H7 (cell line): ENCODE measurements at regions not wholly inside any gene's neighbourhood (a gene's known extent, or its start where the extent isn't known, plus 50 kb on each side); places are given as distances from the start of the nearest gene placed in this dataset.

ENCODE experiments used
- DNase-seq: peaks from one replicate; pipeline ENCODE4 v3.0.0; 2012
- H3K27me3 ChIP-seq: 2 replicates; pipeline ENCODE4 v1.6.0; 2011; ENCODE audit warnings: mild to moderate bottlenecking, low read length; ENCODE audit not compliant: control insufficient read depth, insufficient read depth
- H3K36me3 ChIP-seq: replicated peaks from 2 replicates; pipeline ENCODE4 v1.5.1; 2011; ENCODE audit warnings: low read length; ENCODE audit not compliant: control insufficient read depth, insufficient read depth
- H3K4me3 ChIP-seq: 2 replicates; pipeline ENCODE4 v1.5.1; 2011; ENCODE audit warnings: low read depth, mild to moderate bottlenecking, control low read depth, low read length, moderate library complexity; ENCODE audit not compliant: insufficient read depth

DNA sequence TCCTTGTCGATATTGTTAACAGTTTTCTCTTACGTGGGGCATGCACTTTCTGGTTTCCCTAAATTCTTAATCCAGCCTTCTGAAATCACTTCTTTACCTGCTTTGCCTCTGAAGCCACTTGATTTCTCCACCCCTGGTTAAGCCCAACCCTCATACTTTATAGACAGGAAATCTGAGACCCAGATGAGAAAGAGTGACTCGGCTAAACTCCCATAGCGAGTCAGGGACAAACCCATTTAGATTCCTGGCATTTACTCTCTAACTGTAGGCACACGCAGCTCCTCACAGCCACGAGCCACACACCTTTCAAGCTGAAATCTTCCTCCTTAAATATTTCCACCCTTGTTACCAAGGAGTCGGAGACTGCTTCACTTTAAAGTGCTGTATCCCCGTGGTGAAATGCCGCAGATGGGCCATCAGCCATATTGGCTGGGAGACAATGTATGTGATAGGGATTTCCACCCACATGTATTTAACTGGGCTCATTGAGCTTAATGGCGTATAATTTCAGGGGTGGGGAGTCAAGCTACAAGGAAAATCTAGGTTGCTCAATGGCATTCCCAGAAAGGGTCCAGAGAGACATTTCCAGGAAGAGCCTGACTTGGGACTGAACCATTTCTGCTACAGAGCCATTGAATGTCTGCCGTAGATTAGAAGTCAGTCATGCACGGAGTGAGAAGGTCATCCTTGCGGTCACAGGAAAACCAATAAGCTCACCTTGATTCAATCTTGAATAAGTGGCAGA is 49.9 kb upstream of the GRK3 start:
- peak; percentile 39 for DNase-seq
- H3K27me3 ChIP-seq = no peaks in the 10 kb centered on the region

More for the DNA sequence above, 49.9 kb upstream of the GRK3 start:
- H3K4me3 ChIP-seq = no peak overlapping the region
- no peaks in the 10 kb centered on the region for H3K36me3 ChIP-seq
